ENCODE measurements at regions not wholly inside any gene's neighbourhood (a gene's known extent, or its start where the extent isn't known, plus 50 kb on each side); places are given as distances from the start of the nearest gene placed in this dataset.
"Not testable (repeated sequence)": the region's sequence is repeated elsewhere in the genome, so short reads cannot be mapped to it uniquely, and the experiment has no call there.

DNA sequence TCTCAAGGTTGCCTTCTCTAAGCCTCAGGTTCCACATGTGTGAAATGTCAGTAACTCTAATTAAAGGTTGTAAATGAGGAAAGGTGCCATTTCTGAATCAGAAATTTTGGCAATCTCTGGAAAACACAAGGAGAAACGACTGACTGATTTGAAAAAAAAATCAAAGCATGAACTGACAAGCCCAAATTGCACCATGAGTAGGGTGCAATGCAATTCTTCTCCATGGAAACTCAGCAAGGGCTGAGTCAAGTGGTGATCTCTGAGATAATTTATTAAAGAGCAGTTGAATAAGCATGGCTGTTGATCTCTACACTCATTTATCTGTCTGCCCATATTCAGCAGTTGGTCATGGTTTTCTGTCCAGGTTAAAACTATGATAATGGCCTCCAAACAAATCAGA lies 201.6 kb upstream of the CMC1 start:
- DNase-seq, result no peak

DNA sequence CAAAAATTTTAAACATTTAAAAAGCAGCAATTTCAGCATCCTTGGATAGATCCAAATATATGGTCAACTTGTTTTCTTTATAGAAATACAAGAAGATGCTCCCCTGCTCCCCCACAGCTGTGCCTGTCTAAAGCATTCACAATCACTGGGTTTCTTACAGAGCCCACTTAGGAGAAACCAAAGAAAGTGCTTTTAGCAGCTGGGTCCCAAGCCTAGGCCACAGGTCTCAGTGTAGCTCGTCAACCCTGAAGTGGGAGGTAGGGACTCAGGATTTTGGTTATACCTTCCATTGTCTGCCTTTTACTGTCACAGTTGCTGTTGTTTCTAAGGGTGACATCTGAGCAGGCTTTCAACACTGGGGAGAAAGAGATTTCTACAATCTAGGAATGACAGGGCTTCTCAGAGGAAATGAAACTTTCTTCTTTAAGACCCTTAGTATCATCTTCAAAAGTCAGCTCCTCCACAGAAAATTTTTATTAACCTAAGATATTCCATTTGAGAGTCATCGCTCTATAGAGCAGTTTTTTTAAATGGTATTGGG lies 199.3 kb upstream of the CMC1 start:
- DNase-seq, result no peak

DNA sequence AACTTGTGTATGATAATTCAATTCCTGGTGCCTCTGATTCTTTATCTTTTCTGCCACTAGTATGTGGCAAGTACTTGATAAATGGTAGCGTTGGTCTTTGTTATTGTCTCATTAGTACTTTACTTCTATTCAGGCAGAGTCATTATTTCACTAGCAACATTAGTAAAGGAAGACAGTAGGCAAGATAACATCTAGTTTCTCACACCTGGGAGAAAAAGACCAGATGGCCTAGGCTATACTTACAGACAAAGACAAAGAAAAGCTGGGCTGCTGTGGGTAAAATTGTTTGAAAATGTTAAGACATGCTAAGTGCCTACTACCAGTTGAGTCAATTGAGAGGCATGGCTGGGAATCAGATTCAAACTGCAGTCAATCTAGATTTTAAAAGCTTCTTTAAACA lies 198.7 kb upstream of the CMC1 start:
- DNase-seq, result no peak

DNA sequence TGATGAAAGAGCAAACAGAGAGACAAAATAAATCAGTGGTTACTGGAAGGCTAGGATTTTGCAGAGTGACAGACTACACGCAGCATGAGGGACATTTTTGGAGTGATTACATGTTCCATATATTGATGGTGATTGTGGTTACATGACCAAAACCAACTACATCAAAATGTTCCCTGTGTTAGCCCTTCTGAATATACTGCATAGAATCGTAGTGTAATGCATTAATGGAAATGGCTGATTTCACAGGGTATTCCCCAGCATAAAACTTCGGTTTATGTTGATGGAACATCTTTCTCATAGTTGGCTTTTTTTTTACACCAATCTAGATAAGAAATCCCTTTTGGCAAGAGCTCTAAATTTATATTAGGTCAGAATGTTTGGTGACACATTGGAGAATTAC lies 191.3 kb upstream of the CMC1 start:
- DNase-seq, result no peak

DNA sequence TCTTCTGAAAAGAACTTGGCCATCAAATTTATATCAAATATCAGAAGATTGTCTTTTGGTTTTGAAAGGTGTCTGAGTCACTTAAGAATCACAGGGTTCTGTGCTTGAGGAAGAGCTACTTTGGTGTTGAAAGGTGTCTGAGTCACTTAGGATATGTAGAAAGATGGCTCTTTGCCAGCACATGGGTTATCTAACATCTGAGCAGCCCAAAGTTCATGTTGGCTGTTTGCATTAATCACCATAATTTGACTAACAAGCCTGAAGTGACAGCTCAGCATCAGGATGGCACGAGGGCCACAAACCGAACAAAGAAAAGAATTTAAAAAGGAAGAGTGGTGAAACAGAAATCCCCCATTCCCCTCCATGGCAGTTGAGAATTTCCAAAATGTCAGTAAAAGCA lies 190.5 kb upstream of the CMC1 start:
- peak; percentile 36 for DNase-seq

DNA sequence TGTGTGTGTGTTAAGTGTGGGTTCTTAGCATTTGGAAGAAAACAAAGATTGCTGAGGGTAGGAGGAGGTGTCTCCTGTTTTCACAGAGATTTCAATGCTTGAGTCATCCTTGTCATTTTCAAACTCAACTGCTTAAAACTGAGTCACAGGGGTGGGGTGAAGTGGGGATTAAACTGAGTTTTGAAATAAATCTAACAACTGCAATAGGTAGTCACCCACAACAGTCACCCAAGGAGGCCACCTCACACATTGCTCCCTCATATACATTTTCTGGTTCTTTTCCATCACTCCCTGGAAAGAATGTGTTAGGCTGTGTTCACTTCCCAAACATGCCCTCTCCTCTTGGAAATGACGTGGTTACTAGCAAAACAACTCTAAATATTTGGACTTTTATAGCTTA lies 187.7 kb upstream of the CMC1 start:
- no peak for DNase-seq

DNA sequence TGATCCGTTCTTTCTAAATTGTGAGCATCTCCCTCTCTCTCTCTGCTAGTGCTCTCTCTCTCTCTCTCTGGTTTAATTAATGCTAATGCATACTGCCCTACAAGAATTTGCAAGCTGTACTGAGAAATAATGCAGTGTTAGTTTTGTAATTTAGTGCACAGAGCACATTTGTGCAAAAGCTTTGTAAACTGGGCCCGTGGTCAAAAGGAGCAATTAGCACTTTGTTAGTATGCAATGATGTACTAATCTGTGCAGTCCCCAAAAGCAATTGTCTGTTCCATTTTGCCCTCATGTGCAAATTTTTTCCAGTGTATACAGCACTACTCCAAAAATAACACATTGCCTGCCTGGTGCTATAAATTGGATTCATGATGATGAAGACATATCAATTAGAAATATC lies 184.6 kb upstream of the CMC1 start:
- DNase-seq, result no peak

DNA sequence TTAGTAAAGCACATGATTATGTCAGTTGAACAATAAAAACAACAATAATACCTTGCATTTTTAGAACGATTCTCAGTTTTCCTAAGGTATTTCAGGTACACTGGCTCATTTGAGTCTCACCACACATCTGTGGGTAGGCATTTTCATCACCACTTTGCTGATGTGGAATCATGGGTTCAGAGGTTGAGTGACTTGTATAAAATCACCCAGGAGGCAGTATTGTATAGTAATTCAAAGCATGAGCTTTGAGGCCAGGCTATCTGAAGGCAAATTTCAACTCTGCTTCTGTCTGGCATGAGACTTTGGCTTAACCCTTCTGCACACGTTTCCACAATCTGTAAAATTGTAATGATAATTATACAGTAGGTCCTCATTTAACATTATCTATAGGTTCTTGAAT lies 183.9 kb upstream of the CMC1 start:
- no peak for DNase-seq

DNA sequence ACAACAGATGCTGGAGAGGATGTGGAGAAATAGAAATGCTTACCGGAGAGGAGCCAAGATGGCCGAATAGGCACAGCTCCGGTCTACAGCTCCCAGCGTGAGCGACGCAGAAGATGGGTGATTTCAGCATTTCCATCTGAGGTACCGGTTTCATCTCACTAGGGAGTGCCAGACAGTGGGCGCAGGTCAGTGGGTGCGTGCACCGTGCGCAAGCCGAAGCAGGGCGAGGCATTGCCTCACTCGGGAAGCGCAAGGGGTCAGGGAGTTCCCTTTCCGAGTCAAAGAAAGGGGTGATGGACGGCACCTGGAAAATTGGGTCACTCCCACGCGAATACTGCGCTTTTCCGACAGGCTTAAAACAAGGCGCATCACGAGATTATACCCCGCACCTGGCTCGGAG lies 182.2 kb upstream of the CMC1 start:
- DNase-seq, result not testable (repeated sequence)

DNA sequence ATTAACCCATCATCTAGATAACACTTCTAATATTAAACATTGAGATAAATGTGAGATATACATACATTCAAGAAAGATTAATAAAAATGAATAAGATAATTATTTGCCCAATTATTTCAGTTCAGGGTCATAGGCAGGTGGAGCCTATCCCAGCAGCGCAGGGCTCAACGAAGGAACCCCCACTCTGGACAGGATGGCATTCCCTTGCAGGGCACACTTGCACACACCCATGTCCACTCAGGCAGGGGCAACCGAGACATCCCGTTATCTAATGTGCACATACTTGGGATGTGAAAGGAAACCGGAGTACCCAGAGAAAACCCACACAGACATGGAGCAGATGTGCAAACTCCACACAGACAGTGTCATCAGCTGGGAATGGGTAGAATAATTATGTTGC lies 175.4 kb upstream of the CMC1 start:
- DNase-seq, result no peak

DNA sequence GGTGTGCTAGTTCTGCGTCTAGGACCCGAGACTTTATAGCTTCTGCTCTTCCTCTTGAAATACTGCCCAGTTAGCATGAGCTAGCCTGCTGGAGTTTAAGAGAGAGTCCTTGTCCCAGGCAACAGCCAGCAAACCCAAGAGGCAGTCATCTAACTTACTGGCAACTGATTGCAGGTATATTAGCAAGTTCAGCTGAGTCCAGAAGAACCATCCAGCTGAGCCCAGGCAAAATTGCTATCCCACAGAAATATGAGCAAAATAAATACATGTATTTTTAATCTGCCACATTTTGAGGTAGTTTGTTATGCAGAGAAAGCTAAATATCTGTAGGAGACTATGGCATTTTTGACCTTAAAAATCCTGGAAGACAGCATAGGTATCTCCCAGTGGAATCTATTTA lies 174.4 kb upstream of the CMC1 start:
- DNase-seq, result no peak

DNA sequence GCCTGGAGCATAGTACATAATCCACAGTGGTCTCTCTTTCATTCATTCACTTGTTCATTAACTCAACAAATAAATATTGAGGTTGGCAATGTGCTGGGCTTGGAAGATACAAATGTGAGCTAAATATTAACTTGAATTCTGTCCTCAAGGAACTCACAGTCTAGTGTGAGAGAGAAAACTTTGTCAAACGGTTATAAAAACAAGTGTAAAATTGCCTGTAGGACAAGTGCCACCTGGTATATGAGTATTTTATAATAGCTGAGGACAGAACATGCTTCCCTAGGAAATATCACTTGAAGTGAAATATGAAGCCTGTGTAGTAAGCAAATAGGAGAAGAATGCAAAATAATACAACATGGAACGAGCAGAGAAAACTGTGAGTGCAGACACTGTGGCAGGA lies 173.1 kb upstream of the CMC1 start:
- DNase-seq, result no peak

DNA sequence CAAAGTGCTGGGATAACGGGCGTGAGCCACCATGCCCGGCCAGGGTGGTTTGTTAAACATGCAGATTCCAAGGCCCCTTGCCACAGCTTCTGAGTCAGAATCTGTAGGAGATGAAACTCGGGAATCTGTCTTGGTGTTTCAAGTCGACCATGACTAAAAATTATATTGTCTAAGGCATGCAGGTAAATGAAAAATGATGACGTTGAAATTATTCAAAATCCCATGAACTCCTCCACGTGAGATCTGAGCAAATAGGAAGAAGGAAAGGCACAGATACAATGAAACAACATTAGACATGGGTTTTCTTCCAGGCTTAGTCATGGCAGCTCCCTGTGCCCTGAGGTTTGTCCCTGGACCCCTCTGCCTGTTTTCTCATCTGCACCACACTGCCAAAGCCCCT lies 172.0 kb upstream of the CMC1 start:
- no peak for DNase-seq

DNA sequence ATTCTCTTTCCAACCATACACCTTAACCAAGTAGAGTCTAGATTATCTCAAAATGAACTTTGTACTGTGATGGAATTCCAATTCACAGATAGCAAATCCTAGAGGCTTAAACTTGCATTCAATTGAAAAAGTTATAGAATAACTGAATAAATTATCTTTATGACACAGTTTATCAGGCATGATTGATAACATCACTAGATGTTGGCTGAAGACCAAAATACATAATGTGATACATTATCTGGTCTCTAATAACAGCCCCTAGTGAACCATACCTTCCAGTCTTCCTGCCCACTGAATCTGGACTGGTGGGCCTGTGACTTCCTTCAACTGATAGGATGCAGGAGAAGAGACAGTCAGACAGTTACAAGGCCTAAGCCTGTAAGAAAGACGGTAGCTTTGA lies 165.2 kb upstream of the CMC1 start:
- no peak for DNase-seq

DNA sequence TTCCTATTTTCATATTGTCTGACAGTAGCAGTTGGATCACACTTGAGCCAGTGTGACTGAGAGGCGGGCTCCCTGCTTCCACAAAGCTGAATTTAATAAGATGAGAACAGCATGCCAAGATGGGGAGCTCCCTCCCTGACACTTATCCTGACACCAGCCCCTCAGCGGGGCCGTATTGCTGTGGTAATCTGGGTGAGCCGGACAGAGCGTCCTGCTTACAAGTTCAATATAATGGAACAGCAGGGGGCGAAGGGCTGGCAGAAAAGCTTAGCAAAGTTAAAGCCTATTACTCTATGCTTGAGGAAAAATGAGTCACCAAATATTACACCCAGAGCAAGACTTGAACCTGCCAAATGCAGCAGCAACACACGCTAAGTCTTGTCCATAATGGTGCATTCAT lies 163.8 kb upstream of the CMC1 start:
- DNase-seq, result no peak

DNA sequence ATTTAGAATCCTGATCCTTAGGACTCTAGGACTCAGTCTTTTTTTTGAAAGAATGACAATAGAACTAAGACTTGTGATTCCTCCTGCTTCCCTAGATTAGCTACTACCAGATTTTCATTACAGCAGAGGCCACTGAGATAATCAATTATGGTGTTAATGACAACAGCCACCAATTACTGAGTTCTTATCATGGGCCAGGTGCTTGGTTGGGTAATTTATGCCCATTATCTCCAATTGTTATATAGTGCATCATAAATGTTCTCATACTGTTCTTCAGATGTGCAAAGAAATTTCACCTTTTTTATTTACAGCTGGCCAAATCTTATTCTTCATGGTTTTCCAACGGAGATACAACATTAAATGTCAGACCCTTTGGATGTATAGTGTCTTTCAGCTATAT lies 162.9 kb upstream of the CMC1 start:
- no peak for DNase-seq

DNA sequence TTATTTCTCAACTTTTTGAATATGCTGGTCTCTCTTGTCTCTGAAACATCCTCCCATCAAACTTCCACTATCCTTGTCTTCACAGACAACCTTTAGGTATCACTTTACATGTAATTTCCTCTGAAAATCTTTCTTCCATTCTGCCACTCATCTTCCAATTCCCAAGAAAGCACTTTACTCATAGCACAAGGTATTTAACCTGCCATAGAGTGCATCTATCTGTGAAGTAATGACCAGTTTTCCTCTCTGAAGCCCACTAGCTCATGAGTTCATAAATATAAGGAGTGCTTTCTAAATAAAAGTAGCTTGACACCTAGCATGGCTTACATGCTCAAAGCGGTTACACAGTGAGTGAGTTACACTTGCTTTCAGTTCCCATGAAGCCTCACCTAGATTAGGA lies 160.7 kb upstream of the CMC1 start:
- no peak for DNase-seq

DNA sequence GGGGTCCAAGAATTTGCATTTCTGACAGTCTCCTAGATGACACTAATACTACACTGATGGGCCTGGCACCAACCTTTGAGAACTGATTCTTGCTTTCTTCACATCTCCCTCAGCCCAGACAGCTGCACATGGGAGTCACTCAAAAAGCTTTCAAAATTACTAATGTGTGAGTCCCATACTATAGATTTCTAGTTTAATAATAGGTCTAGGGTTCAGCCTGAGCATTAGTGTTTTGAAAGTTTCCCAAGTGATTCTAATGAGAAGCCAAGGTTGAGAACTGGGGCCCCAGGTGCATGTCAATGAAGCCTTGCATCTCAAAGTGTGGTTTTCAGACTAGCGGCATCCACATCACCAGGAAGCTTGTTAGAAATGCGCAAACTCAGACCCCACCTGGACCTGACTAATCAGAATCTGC lies 159.9 kb upstream of the CMC1 start:
- DNase-seq, result no peak

DNA sequence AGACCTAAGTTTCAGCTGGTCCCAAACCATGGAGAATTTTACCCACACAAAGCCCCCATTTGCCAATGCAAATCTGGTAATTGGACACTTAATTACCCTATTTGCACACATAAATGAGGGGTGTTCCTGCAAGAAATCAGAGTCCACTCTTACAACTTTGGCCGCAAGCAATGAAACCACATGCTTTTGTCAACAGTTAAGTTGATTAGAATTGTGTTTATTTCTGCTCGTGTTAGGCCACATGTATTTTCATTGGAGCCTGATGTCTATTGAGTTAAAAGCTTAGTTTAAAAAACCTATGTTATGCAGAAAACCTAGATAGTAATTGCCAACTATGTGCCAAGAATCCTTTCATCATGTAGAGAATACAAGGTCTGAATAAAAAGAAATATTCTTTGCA lies 153.8 kb upstream of the CMC1 start:
- DNase-seq, result no peak

DNA sequence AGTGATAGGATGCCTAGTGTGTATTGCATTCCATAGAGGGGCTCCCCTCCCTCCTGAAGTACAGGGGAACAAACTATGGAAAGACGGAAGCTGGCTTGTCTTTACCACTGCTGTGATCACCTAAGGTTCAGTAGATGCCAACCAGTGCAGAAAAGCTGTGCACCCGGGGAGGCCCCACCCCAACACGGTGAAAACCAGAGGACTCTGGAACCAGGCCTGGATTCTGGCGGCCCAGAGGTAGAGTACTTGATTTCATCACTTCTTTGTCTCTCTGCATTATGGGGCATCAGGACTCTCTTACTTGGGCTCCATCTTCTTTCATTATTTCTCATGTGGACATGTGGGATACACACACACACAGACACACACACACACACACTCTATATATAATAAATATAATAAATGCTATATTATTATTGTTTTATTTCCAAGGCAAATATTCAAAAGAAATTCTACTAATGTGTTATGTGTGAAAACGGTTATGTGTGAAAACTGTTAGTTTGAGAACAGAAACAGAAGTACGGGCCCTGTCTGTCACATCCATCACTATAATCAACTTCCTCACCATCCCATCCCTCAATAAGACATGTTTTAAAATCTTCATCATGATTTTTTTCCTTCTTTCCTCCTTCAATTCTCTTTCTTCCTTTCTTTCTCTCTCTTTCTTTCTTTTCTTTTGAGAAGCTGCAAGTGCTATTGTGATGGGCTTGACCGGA lies 152.4 kb upstream of the CMC1 start:
- no peak for DNase-seq

DNA sequence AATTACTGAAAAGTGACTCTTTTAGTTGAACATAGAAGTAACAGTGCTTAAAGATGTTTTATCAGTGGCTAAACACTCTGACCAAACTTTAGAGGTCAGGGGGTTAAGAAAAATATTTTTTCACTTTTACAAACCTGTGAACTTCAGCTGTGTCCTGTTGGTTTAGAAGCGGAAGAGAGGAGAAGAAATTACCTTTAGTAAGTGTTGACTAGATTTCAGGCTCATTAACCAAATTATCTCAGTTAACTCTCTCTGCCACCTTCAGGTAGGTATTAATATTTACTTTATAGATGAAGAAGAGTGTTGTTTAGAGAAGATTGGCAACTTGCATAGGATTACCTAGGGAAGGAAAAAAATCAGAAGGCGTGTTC lies 151.9 kb upstream of the CMC1 start:
- peak; percentile 23 for DNase-seq

DNA sequence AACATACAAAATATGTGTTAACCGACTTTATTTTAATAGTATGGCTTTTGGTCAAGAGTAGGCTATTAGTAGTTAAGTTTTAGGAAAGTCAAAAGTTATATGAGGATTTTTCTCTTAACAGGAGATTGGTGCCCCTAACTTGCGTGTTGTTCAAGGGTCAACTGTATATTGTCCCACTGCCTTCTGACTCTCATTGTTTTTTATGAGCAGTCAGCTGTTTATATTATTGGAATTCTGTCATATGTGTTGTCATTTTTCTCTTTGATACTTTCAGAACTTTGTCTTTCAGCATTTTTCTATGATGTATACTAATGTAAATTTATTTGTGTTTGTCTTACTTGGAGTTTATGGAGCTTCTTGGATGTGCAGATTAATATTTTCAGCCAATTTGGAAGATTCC lies 142.1 kb upstream of the CMC1 start:
- no peak for DNase-seq

DNA sequence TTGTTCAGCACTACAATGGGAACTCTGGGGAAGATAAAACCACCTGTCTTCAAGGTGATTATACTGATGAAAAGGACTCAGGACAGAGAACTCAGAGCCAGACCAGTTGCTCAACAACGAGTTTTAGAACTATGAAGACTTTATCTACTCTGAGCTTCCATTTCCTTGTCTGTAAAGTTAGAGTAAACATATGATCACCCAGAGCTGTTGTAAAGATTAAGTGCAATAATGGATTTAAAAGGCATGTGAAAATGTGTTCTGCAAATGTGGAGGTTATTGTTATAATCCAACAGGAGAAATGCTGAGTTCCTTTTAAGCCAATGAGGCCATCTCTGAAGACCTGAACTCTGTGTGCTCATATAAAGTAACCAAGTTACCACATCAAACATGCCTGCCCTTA lies 139.7 kb upstream of the CMC1 start:
- DNase-seq, result no peak

DNA sequence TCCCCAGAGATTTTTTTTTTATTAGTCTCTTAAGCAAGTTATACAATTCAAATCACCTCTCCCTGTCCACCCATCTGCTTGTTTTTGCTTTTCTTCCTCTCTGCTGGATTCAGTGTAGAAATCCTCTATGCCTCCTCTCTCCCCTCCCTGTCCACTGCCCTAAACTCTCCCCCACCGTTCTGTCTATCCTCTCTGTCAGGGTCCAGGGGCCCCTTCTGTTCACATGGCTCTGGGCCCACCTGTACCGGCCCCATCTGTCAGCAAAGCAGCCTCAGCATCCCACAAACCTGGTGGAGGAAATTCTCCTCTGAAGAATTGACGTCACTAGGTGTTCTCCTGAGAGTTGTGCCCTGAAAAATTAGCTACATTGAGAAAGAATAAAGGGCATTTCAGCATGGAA lies 137.6 kb upstream of the CMC1 start:
- no peak for DNase-seq

DNA sequence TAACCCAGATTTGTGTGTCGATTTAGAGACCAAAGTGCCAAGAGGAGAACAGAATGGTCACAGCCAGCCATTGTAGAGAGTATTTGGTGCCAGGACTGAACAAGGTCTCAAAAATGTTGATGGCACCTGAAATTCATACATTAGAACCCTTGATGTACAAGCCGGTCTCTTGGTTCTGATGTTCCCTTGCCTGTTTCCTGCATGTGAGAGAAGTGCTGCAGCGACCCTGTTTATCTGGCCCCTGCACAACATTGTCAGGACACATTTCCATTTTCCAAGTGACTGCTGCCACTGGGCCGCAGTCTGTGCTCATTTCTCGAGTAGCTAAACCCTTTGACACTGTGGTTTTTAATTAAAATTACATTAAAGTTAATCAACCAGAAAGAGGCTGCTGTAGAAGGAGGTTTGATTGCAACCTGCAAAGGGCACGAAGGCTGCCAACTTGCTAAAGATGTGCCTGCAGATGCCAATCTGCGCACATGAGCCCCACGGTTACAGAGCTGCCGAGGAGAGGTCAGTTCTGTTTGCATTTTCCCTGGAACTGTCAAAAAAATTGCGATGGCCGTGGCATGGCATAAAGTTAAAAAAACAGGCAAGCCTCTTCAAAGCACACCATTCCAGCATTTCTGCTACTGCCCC lies 136.4 kb upstream of the CMC1 start:
- DNase-seq, result no peak

All from CD4-positive, alpha-beta T cell treated with Interleukin-17A for 1 hour (primary cell).